HG02884 (cell line): ENCODE measurements at regions not wholly inside any gene's neighbourhood (a gene's known extent, or its start where the extent isn't known, plus 50 kb on each side); places are given as distances from the start of the nearest gene placed in this dataset.
"Not testable (repeated sequence)": the region's sequence is repeated elsewhere in the genome, so short reads cannot be mapped to it uniquely, and the experiment has no call there.

Experiments
- ATAC-seq: cut with Tn5 transposase; IDR thresholded peaks from one replicate; pipeline ENCODE4 v1.9.1; 2021; ENCODE audit warnings: mild to moderate bottlenecking, moderate library complexity; ENCODE audit not compliant: unreplicated experiment

DNA sequence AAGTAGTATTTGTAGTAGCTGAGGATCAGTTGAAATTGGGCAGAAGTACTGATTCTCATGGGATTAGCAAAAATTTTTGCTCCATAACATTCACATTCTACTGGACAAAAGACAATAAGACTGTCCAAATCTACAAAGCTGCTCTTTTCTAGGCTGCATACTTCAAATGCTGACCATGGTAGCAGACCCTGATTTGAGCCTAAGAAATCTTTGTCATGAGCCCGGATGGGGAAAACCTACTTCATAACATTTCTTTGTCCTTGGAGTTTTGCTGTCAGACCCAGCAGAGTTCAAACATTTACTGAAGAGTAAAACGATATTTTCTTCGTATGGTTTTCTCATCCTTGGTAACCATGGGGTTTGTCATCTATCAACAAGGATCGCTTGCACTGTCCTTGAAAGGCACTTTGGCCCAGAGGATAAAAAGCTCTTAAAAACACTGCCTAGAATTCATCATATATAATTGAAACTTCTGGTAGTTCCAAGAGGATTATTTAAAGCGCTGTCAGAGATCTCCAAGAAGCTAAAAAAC is 216.9 kb downstream of the CAVIN4 start:
- ATAC-seq, result no peak

- ATAC-seq, result no peak
These were observed 224.6 kb upstream of the PLPPR1 start for GRCh38 chr9:100803956-100804355.

- ATAC-seq, result no peak
These were observed 216.9 kb upstream of the PLPPR1 start for GRCh38 chr9:100811643-100812042.

- ATAC-seq, result no peak
These were observed 214.7 kb upstream of the PLPPR1 start for GRCh38 chr9:100813871-100814270.

- ATAC-seq, result no peak
These were observed 208.5 kb upstream of the PLPPR1 start for GRCh38 chr9:100819980-100820379.

- ATAC-seq, result not testable (repeated sequence)
These were observed 195.5 kb upstream of the PLPPR1 start for GRCh38 chr9:100833035-100833434.

GRCh38 chr9:100838857-100839256 is 189.7 kb upstream of the PLPPR1 start:
- ATAC-seq, result no peak

DNA sequence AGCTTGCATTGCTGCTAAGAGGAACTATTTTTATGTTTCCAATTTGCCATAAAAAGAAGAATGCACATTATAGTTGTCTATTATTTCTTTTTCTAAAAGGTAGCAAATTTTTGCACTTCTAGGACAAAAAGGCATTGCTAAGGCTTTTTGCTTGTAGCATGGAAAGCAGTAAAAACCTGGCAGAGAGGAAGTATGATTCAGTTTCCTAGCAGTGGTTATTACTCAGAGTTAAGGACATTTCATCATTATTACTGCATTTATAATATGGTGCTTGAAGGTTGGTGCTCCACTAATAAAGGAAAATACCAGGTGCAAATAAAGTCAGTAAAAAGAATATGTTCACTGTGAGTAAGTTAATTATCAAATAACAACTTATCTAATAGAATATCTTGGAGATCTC is 179.8 kb upstream of the PLPPR1 start:
- no peak for ATAC-seq

DNA sequence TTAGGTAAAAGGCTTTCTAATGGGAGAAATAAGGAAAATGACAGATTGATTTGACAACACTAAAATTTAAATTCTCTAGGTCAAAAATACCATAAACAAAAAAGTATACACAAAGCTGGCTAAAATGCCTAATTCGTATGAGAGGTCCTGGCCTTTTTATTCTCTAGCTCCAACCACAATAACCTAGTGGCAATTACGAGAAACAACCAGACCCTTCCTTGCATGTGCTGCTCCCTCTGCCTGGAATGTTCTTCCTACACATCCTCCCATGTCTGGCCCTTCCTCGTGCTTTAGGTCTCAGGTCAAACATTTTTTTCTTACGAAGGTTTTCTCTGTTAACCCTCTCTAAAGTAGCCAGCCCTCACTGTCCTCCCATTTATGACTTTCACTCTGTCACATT is 176.4 kb upstream of the PLPPR1 start:
- no peak for ATAC-seq

DNA sequence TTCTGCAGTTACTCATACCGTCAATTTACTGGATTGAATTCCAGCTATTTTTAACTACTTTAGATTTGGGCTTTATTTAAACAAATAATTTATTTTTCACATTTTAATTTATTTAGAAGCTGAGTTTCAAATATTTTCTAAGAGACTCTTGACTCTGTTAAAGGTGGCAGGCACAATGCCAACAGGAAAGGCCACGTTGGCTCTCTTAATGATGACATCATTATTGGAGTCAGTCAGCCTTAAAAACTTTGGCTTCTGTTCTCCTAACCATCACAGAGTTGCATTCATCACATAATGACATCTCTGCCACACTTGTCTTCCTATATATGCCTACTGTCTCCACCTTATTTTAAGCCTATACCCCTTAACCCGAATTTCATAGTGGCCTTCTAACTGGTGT is 172.3 kb upstream of the PLPPR1 start:
- no peak for ATAC-seq

DNA sequence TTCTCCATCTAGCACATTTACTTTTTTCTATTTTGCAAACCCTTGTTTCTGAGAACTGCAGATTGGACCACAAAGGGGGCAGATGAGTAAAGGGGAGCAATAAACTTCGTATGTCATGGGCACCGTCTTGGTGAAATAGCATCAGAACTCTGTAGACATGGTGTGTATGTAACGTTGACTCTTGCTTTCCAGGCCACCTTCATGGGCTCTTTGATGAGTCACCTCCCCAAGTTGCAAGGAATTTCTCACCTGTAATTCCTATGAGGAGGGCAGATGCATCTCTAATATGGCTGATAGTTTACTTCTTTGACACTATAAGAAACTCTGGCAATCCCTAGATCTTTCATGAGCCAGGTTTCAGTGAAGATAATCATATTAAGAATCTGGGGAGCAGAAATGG is 163.4 kb upstream of the PLPPR1 start:
- no peak for ATAC-seq

DNA sequence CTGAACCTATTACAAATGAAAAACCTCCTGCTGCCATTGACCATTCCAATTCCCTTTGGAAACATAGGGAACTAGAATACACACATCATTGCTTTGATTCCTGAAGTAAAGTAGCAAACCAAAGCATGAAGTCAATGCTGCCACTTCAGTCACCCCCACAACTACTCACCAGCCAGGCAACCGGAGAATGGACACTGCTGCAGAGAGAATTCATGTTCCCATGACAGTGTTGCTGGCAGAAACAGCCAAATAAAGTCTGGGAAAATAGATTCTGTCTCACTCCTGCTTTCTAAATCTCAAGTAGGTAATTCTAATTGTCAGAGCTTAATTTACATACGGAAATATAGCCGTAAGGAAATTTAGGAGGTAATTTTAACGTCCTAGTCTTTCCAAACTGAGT is 162.9 kb upstream of the PLPPR1 start:
- no peak for ATAC-seq

DNA sequence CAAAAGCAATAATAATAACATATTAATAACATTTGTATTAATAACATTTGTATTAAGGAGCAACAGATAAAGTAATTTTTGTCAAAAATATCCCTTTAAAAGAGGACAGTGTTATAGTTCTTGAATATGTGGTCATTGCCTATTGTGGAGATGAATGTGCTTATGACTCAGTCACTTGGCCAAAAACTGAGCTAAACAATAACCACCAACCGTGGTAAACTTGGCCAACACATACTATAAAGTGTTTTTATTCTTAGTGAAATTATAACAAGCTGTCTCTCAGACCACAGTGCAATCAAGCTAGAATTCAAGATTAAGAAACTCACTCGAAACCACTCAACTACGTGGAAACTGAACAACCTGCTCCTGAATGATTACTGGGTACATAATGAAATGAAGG is 159.2 kb upstream of the PLPPR1 start:
- no peak for ATAC-seq

DNA sequence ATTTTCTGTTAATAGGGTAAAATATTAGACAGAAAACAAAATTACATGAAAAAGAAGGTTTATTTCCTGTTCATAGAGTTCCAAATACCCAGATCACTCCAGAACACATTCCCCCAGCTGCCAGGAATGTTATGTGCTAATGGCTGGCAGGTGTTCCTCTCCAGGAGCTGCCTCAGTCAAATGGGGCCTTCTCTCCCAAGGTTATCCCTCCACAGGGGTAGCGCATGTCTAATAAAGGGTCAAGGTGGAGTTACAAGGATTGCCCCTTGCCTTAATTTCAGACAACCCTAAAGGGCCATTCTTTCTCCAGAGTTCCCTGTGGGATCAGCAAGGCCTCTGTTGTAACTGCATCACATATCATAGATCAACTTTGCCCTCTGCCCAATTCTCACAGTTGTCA is 148.6 kb upstream of the PLPPR1 start:
- ATAC-seq, result no peak

DNA sequence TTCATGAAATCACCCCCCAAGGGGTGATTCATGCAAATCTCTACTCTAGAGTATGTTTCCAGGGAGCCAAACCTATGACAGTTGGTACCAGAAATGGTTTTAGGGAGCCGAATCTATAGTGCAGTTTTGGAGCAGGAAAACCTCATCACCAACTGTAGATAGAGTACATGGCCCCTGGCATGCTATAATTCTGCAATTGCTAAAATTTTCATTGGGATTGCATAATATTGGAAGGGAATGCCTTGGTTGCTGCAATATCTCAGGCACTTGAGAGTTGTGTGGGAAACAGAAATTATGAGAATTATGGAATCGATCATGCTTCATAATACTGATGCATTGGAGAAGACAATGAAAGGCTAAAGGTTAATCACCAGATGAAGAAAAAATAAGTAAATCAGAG is 148.2 kb upstream of the PLPPR1 start:
- ATAC-seq, result no peak

- ATAC-seq, result no peak
These were observed 144.0 kb upstream of the PLPPR1 start for GRCh38 chr9:100884518-100884917.

DNA sequence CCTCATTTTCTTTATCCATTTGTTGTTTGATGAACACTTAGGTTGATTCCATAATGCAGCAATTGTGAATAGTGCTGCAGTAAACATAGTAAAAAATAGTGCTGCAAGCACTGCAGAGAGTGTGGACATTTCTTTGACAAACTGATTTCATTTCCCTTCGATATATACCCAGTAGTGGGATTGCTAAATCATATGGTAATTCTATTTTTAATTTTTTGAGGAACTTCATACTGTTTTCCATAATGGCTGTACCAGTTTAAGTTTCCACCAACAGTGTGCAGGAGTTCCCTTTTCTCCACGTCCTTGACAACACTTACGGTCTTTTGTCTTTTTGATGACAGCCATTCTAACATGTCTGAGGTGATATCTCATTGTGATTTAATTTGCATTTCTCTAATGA is 138.2 kb upstream of the PLPPR1 start:
- no peak for ATAC-seq

- ATAC-seq, result no peak
These were observed 117.3 kb upstream of the PLPPR1 start for GRCh38 chr9:100911273-100911672.

DNA sequence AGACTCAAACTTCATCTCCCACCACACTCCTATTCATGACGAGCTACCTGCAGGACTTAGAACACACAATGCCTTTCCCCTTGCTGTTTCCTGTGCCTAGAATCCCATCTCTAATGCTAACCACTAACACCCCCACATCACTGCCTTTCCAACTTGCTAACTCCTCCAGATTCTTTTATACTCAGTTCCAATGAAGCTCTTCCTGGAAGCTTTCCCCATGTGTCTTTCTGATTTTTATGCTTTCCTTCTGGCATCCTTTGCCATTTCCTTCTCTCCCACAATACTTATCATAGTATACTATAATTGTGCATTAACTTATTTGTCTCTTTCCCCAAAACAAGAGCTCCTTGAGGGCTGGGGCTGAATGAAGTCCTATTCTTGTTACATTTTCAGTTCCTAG is 115.3 kb upstream of the PLPPR1 start:
- no peak for ATAC-seq

DNA sequence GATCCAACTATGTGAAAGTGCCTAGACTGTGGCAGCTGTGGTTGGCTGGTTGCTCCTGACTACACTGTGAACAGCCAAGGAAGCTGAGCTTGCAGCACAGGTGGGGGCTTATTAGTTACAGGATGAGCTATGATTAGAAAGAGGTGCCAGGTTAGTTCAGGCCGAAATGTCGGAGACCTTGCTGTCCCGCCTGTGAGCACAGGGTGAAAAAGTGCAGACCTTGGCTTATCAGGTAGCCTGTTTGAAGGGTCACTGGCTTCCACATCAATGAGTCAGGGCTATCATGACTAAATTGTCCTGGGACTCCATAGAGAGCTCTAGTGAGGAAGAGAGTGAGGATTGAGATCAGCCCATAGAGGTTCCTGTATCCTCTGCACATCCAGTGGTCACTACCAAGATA is 114.3 kb upstream of the PLPPR1 start:
- no peak for ATAC-seq

DNA sequence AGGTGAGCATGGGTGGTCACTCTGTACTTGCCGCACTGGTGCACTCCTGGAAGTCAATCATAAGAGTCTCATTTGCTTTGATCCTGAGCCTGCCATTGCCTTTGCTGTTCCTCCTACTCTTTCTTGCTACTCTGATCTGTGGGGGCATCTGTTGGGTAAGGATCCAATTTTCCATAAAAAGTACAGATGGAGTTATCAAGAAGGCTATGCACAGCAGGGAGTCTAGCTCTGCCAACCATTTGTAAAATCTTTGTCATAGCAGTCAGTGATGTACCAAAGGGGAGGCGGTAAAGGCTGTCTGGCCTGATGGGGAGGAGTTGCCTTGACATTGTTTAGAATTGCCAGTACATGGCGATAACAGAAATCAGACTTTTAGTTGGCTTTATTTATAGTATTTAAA is 109.0 kb upstream of the PLPPR1 start:
- no peak for ATAC-seq

DNA sequence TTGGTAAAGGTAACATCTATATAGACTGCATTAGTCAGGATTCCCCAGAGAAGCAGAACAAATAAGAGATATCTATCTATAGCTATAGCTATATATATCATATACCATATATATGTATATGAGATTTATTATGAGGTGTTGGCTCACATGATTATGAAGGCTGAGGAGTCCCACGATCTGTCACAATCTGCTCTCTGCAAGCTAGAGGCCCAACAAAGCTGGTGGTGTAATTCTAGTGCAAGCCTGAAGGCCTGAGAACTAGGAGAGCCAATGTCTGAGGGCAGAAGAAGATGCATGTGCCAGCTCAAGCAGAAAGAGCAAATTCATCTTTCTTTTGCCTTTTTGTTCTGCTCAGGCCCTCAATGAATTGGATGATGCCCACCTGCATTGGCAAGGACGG is 102.2 kb upstream of the PLPPR1 start:
- ATAC-seq, result no peak

- ATAC-seq, result no peak
These were observed 100.8 kb upstream of the PLPPR1 start for GRCh38 chr9:100927763-100928162.

DNA sequence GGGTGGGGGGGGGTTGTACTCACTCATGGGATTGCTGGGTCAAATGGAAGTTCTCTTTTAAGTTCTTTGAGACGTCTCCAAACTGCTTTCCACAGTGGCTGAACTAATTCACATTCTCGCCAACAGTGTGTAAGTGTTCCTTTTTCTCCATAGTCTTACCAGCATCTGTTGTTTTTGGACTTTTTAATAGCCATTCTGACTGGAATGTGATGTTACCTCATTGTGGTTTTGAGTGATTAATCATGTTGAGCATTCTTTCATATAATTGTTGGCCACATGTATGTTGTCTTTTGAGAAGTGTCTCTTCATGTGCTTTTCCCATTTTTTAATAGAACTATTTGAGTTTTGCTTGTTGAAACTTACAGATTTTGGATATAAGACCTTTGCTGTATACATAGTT is 94.9 kb upstream of the PLPPR1 start:
- no peak for ATAC-seq
